Neural cell (in vitro differentiated cells): ENCODE measurements at regions not wholly inside any gene's neighbourhood (a gene's known extent, or its start where the extent isn't known, plus 50 kb on each side); places are given as distances from the start of the nearest gene placed in this dataset.
"Not testable (repeated sequence)": the region's sequence is repeated elsewhere in the genome, so short reads cannot be mapped to it uniquely, and the experiment has no call there.

Experiments
- H2AFZ ChIP-seq: fragments of 200-600, 300-800 bp; sonication (generic), shearing (Covaris generic); 2 replicates; pipeline ENCODE4 v1.6.0; 2014; ENCODE audit warnings: low read depth, mild to moderate bottlenecking, antibody characterized with exemption, low read length, moderate library complexity
- H3F3A ChIP-seq: fragments of 200-600 bp; shearing (Covaris generic); 2 replicates; pipeline ENCODE4 v1.6.1; 2016; ENCODE audit warnings: mild to moderate bottlenecking, moderate library complexity, mixed read lengths, antibody characterized with exemption, low read length; ENCODE audit not compliant: insufficient read depth, poor library complexity, severe bottlenecking
- H3K27ac ChIP-seq: fragments of 200-600, 300-800 bp; sonication (generic), shearing (Covaris generic); 2 replicates; pipeline ENCODE4 v1.5.1; 2014; ENCODE audit warnings: mild to moderate bottlenecking, low read length, moderate library complexity
- H3K27me3 ChIP-seq: fragments of 300-800, 200-600 bp; sonication (generic), shearing (Covaris generic); 2 replicates; pipeline ENCODE4 v1.6.0; 2014; ENCODE audit warnings: mild to moderate bottlenecking, low read depth, low read length, moderate library complexity; ENCODE audit not compliant: insufficient read depth
- H3K36me3 ChIP-seq: fragments of 300-800, 200-600 bp; sonication (generic), shearing (Covaris generic); 2 replicates; pipeline ENCODE4 v1.5.1; 2014; ENCODE audit warnings: mild to moderate bottlenecking, antibody characterized with exemption, low read length, moderate library complexity; ENCODE audit not compliant: insufficient read depth
- H3K4me2 ChIP-seq: fragments of 300-800, 200-600 bp; sonication (generic), shearing (Covaris generic); 2 replicates; pipeline ENCODE4 v1.6.0; 2014; ENCODE audit warnings: mild to moderate bottlenecking, low read length
- H3K4me3 ChIP-seq: fragments of 300-800, 200-600 bp; sonication (generic), shearing (Covaris generic); 2 replicates; pipeline ENCODE4 v1.5.1; 2014; ENCODE audit warnings: mild to moderate bottlenecking, low read length, moderate library complexity
- H3K79me2 ChIP-seq: fragments of 200-600 bp; shearing (Covaris generic); replicated peaks from 2 replicates; pipeline ENCODE4 v1.6.0; 2014; ENCODE audit warnings: mild to moderate bottlenecking, low read length, moderate library complexity; ENCODE audit not compliant: insufficient read depth
- H3K9ac ChIP-seq: fragments of 300-800, 200-600 bp; sonication (generic), shearing (Covaris generic); 2 replicates; pipeline ENCODE4 v1.6.1; 2016; ENCODE audit warnings: mild to moderate bottlenecking, low read length, mixed read lengths
- H3K9me2 ChIP-seq: fragments of 200-600 bp; shearing (Covaris generic); 2 replicates; pipeline ENCODE4 v1.6.1; 2016; ENCODE audit warnings: mild to moderate bottlenecking, low read length, mixed read lengths; ENCODE audit not compliant: insufficient read depth
- H3K9me3 ChIP-seq: fragments of 200-600, 300-800 bp; sonication (generic), shearing (Covaris generic); 2 replicates; pipeline ENCODE4 v1.6.1; 2016; ENCODE audit warnings: mild to moderate bottlenecking, mixed run types, low read length, moderate library complexity, mixed read lengths
- H4K20me1 ChIP-seq: fragments of 200-600 bp; shearing (Covaris generic); 2 replicates; pipeline ENCODE4 v1.6.1; 2016; ENCODE audit warnings: mild to moderate bottlenecking, mixed run types; ENCODE audit not compliant: insufficient read depth
- EP300 ChIP-seq: fragments of 450-650 bp; conservative IDR thresholded peaks from 2 replicates; pipeline ENCODE4 v1.6.1; 2014; ENCODE audit warnings: antibody characterized with exemption, mild to moderate bottlenecking, moderate library complexity; ENCODE audit not compliant: poor library complexity, severe bottlenecking
- EZH2 ChIP-seq: fragments of 200-600, 300-800 bp; shearing (Covaris generic), sonication (generic); IDR thresholded peaks from 2 replicates; pipeline ENCODE4 v1.6.1; 2014; ENCODE audit warnings: antibody characterized with exemption, low read length, borderline replicate concordance, mild to moderate bottlenecking; ENCODE audit not compliant: insufficient read depth, poor library complexity, severe bottlenecking
- MXI1 ChIP-seq: fragments of 450-650 bp; conservative IDR thresholded peaks from 2 replicates; pipeline ENCODE4 v1.6.1; 2014; ENCODE audit warnings: antibody characterized with exemption, mild to moderate bottlenecking; ENCODE audit not compliant: poor library complexity, severe bottlenecking
- RAD21 ChIP-seq: fragments of 450-650 bp; conservative IDR thresholded peaks from 2 replicates; pipeline ENCODE4 v1.6.1; 2014; ENCODE audit warnings: antibody characterized with exemption, mild to moderate bottlenecking, moderate library complexity
- REST ChIP-seq: IDR thresholded peaks from 2 replicates; pipeline ENCODE4 v1.6.1; 2012; ENCODE audit warnings: borderline replicate concordance
- SMC3 ChIP-seq: fragments of 450-650 bp; conservative IDR thresholded peaks from 2 replicates; pipeline ENCODE4 v1.6.1; 2014; ENCODE audit warnings: antibody characterized with exemption, mild to moderate bottlenecking, moderate library complexity; ENCODE audit not compliant: poor library complexity

DNA sequence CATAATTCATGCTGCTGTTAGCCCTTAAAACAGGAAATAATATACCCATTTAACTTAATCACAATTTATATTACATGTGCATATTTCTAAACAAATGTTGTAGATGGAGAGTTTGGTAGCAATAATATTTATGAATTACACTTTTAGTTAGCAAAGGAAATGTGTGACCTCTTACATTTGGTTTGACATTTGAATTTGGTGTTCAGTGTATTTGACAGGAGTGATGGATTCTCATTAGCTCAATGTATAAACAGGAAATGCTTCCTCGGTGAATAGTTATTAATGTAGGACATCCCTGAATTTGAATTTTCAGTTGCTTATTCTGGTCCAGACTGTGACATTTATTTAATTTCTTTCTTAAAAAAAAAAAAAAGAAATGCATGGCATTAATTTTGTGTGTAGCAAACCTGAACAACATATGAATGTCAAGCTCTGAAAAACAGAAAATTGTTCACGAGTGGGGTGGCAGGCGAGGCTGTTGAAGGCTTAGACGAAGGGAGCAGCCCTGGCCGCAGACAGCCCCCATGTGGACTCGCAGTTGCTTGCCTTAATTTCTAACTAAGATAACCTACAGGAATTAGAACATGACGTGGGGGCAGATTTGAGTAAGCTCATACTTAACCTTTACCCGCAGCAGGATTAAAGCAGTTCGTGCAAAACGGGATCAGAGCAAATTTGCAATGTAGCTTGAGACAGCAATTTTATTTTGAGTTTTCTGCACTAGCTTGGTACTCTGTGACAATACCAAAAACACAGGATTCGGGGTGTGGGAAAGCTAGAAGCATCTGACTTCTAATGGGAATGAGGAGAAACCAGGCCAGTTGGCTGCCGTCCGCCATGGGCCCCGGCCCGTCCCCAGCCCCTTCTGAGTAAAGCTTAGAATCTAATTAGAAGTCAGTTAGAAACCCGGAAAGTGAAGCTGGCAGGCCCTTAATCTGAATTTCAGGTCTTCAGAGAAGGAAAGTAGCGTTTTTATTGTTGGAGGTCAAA, 134.3 kb downstream of the MACROH2A1 start:
- H2AFZ ChIP-seq, result no peak overlapping the region
- H4K20me1 ChIP-seq, result no peaks in the 10 kb centered on the region
- H3K9me3 ChIP-seq, result no peaks in the 10 kb centered on the region
- no peaks in the 10 kb centered on the region for H3K27me3 ChIP-seq
- H3K4me2 ChIP-seq, result no peak overlapping the region
- no peak overlapping the region for H3K4me3 ChIP-seq
- no peaks in the 10 kb centered on the region for H3K36me3 ChIP-seq
- H3K79me2 ChIP-seq, result no peaks in the 10 kb centered on the region
- H3F3A ChIP-seq, result no peaks in the 10 kb centered on the region
- no peak overlapping the region for H3K27ac ChIP-seq
- TF ChIP-seq REST, result no peak
- H3K9ac ChIP-seq, result no peak overlapping the region
- H3K9me2 ChIP-seq, result no peaks in the 10 kb centered on the region

DNA sequence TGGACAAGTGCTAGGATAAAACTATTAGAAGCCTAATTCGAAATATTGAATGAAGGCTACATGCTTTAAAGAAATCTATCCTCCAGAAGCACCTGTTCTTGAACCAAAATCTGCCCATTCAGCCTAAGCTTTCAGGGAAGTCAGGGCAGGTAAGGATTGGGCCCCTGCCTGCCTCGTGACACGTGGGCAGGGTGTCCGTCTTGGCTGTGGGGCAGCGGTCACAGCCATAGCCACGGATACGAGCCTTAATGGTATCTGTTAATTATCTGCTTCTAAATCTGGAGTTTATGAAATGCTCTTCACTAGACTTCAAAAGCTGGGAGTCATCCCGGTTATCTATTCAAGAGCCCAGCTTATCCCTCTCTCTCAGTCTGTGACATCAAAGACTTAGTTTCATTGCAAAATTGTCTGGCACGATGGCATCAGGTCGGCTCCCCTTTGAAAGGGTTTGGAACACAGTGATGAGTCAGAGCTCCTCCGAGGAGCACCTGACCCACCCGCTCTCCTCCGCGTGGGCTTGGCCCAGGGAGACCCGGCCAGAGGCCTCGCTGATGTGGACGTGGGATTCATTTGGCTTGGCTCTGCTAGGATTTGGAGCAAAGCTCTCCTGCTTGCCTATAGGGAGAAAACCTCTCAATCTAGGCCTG, 135.9 kb downstream of the MACROH2A1 start:
- H3K4me2 ChIP-seq, result no peak overlapping the region
- H3K79me2 ChIP-seq, result no peaks in the 10 kb centered on the region

GRCh38 chr5:135262364-135262763, 136.7 kb downstream of the MACROH2A1 start:
- TF ChIP-seq SMC3, result no peak

More for the DNA sequence above, 135.9 kb downstream of the MACROH2A1 start:
- H3K9ac ChIP-seq, result no peak overlapping the region
- no peak overlapping the region for H3K27ac ChIP-seq
- H3K4me3 ChIP-seq, result no peak overlapping the region
- H4K20me1 ChIP-seq, result no peaks in the 10 kb centered on the region
- no peaks in the 10 kb centered on the region for H3K9me3 ChIP-seq
- TF ChIP-seq SMC3 (no peak), EZH2 (no peak), MXI1 (no peak), EP300 (no peak), RAD21 (no peak)
- H2AFZ ChIP-seq, result no peak overlapping the region
- no peaks in the 10 kb centered on the region for H3F3A ChIP-seq
- H3K9me2 ChIP-seq, result no peaks in the 10 kb centered on the region
- H3K36me3 ChIP-seq, result no peaks in the 10 kb centered on the region
- H3K27me3 ChIP-seq, result no peaks in the 10 kb centered on the region

DNA sequence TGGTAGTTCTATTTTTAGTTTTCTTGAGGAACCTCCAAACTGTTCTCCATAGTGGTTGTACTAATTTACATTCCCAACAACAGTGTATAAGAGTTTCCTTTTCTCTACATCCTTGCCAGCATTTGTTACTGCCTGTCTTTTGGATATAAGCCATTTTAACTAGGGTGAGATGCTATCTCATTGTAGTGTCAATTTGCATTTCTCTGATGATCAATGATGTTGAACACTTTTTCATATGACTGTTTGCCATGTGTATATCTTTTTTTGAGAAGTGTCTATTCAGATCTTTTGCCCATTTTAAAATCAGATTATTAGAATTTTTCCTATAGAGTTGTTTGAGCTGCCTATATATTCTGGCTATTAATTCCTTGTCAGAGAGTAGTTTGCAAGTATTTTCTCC, 138.9 kb downstream of the MACROH2A1 start:
- not testable (repeated sequence) for H3F3A ChIP-seq, H3K9ac ChIP-seq, H2AFZ ChIP-seq, H3K36me3 ChIP-seq, H3K79me2 ChIP-seq, H3K9me3 ChIP-seq, H3K9me2 ChIP-seq, H3K4me2 ChIP-seq, H3K27me3 ChIP-seq, H4K20me1 ChIP-seq, H3K4me3 ChIP-seq, H3K27ac ChIP-seq

More at GRCh38 chr5:135262364-135262763, 136.7 kb downstream of the MACROH2A1 start:
- Histone ChIP-seq H3K36me3 (no peaks in the 10 kb centered on the region), H3F3A (no peaks in the 10 kb centered on the region), H4K20me1 (no peaks in the 10 kb centered on the region), H2AFZ (no peak overlapping the region), H3K9me3 (no peaks in the 10 kb centered on the region), H3K4me2 (no peak overlapping the region), H3K27ac (no peak overlapping the region), H3K79me2 (no peaks in the 10 kb centered on the region), H3K4me3 (no peak overlapping the region), H3K27me3 (no peaks in the 10 kb centered on the region), H3K9ac (no peak overlapping the region), H3K9me2 (no peaks in the 10 kb centered on the region)
